IMR-90 (cell line): ENCODE measurements at regions not wholly inside any gene's neighbourhood (a gene's known extent, or its start where the extent isn't known, plus 50 kb on each side); places are given as distances from the start of the nearest gene placed in this dataset.

Source experiments
- ATAC-seq: fragments of 200-7000 bp; cut with Tn5 transposase; 2 replicates; pipeline ENCODE4 v1.9.1; 2020; ENCODE audit warnings: low read depth, mild to moderate bottlenecking, moderate library complexity
- BruUV-seq: library from RNA; stranded (reverse); fragments of 400-500 nt; replicated peaks from 2 replicates; lab custom pipeline; 2021; lab: Mats Ljungman, UMichigan
- CTCF ChIA-PET: fragments of 300-600 bp; formaldehyde crosslinking; extraction: SDS; loops from one replicate; lab custom pipeline; 2021; ENCODE audit warnings: antibody characterized with exemption; lab: Yijun Ruan, JAX
- POLR2A ChIA-PET: fragments of 300-600 bp; sonication (Branson Sonifier 250); formaldehyde crosslinking; loops from one replicate; lab custom pipeline; 2022; ENCODE audit warnings: antibody characterized with exemption; ENCODE audit not compliant: unreplicated experiment; lab: Charles Lee
- DNase-seq: peaks from one replicate; pipeline ENCODE4 v3.0.0; 2013
- H2AFZ ChIP-seq: replicated peaks from 2 replicates; pipeline ENCODE3; 2013; ENCODE audit warnings: low read length, mild to moderate bottlenecking; ENCODE audit not compliant: poor library complexity
- H2AK5ac ChIP-seq: 2 replicates; pipeline ENCODE4 v1.6.1; 2013; ENCODE audit warnings: low read depth, low read length, inconsistent platforms
- H2AK9ac ChIP-seq: replicated peaks from 2 replicates; pipeline ENCODE3; 2013; ENCODE audit warnings: mild to moderate bottlenecking, low read depth, low read length, moderate library complexity; ENCODE audit not compliant: poor library complexity
- H2BK120ac ChIP-seq: 2 replicates; pipeline ENCODE4 v1.6.1; 2013; ENCODE audit warnings: low read depth, low read length, inconsistent platforms
- H2BK15ac ChIP-seq: 3 replicates; pipeline ENCODE4 v1.6.1; 2013; ENCODE audit warnings: low read depth, low read length, inconsistent platforms
- H2BK20ac ChIP-seq: 2 replicates; pipeline ENCODE4 v1.6.1; 2013; ENCODE audit warnings: low read depth, mild to moderate bottlenecking, inconsistent platforms, low read length, moderate library complexity
- H2BK5ac ChIP-seq: 2 replicates; pipeline ENCODE4 v1.6.1; 2013; ENCODE audit warnings: mild to moderate bottlenecking, low read depth, low read length, inconsistent platforms; ENCODE audit not compliant: poor library complexity, severe bottlenecking
- H3K14ac ChIP-seq: replicated peaks from 2 replicates; pipeline ENCODE4 v1.6.1; 2013; ENCODE audit warnings: low read depth, low read length, inconsistent platforms
- H3K18ac ChIP-seq: 2 replicates; pipeline ENCODE4 v1.6.1; 2013; ENCODE audit warnings: low read depth, low read length, control low read depth
- H3K23ac ChIP-seq: 2 replicates; pipeline ENCODE4 v1.6.1; 2013; ENCODE audit warnings: low read depth, low read length, inconsistent platforms
- H3K27ac ChIP-seq: 2 replicates; pipeline ENCODE4 v1.5.1; 2013; ENCODE audit warnings: mild to moderate bottlenecking, control low read depth, low read length; ENCODE audit not compliant: insufficient read depth
- H3K27me3 ChIP-seq: 2 replicates; pipeline ENCODE4 v1.6.1; 2013; ENCODE audit warnings: low read length; ENCODE audit not compliant: control insufficient read depth, insufficient read depth
- H3K36me3 ChIP-seq: 2 replicates; pipeline ENCODE4 v1.6.1; 2013; ENCODE audit warnings: low read length, mixed read lengths; ENCODE audit not compliant: control insufficient read depth, insufficient read depth
- H3K4ac ChIP-seq: 2 replicates; pipeline ENCODE4 v1.6.1; 2013; ENCODE audit warnings: low read depth, low read length, inconsistent platforms
- H3K4me1 ChIP-seq: 2 replicates; pipeline ENCODE4 v1.6.1; 2013; ENCODE audit warnings: low read length, mixed read lengths; ENCODE audit not compliant: control insufficient read depth, insufficient read depth
- H3K4me2 ChIP-seq: 2 replicates; pipeline ENCODE4 v1.6.1; 2013; ENCODE audit warnings: low read depth, mild to moderate bottlenecking, control low read depth, low read length, moderate library complexity
- H3K4me3 ChIP-seq: 2 replicates; pipeline ENCODE4 v1.5.1; 2013; ENCODE audit warnings: low read depth, mild to moderate bottlenecking, control low read depth, low read length, moderate library complexity; ENCODE audit not compliant: insufficient read depth
- H3K56ac ChIP-seq: 2 replicates; pipeline ENCODE4 v1.6.1; 2013; ENCODE audit warnings: low read length, inconsistent platforms; ENCODE audit not compliant: insufficient read depth; ENCODE audit errors: extremely low read depth
- H3K79me1 ChIP-seq, 2 experiments: 2 replicates each; pipeline ENCODE4 v1.6.1; 2013; ENCODE audit warnings: low read length in 2 of 2, inconsistent platforms in 1 of 2, low read depth in 1 of 2
- H3K9ac ChIP-seq: 2 replicates; pipeline ENCODE4 v1.6.1; 2013; ENCODE audit warnings: low read depth, low read length, control low read depth
- H3K9me1 ChIP-seq: 2 replicates; pipeline ENCODE4 v1.6.1; 2013; ENCODE audit warnings: low read length, inconsistent platforms; ENCODE audit not compliant: insufficient read depth
- H3K9me3 ChIP-seq: 2 replicates; pipeline ENCODE4 v1.6.1; 2013; ENCODE audit warnings: low read length; ENCODE audit not compliant: control insufficient read depth, insufficient read depth
- H4K20me1 ChIP-seq: 2 replicates; pipeline ENCODE4 v1.6.1; 2013; ENCODE audit warnings: low read length, inconsistent platforms; ENCODE audit not compliant: insufficient read depth
- H4K5ac ChIP-seq: 2 replicates; pipeline ENCODE4 v1.6.1; 2013; ENCODE audit warnings: mild to moderate bottlenecking, low read depth, low read length, control low read depth
- H4K8ac ChIP-seq, 2 experiments: 2 replicates each; pipeline ENCODE4 v1.6.1; 2013; ENCODE audit warnings: low read depth in 2 of 2, low read length in 2 of 2, control low read depth in 1 of 2, inconsistent platforms in 1 of 2
- H4K91ac ChIP-seq: 2 replicates; pipeline ENCODE4 v1.6.1; 2013; ENCODE audit warnings: low read depth, low read length, inconsistent platforms; ENCODE audit not compliant: insufficient read depth
- BHLHE40 ChIP-seq: fragments of 150-350 bp; IDR thresholded peaks from 2 replicates; pipeline ENCODE4 v1.6.1; 2016; ENCODE audit warnings: mild to moderate bottlenecking, low read depth, low read length
- CEBPB ChIP-seq: IDR thresholded peaks from 2 replicates; pipeline ENCODE4 v1.6.1; 2012; ENCODE audit warnings: low read depth, low read length, improper control_type of control experiment
- CHD1 ChIP-seq: IDR thresholded peaks from 2 replicates; pipeline ENCODE4 v1.6.1; 2012; ENCODE audit warnings: low read depth, low read length, improper control_type of control experiment
- MAFK ChIP-seq: IDR thresholded peaks from 2 replicates; pipeline ENCODE4 v1.6.1; 2012; ENCODE audit warnings: low read depth, low read length, improper control_type of control experiment
- MAZ ChIP-seq: IDR thresholded peaks from 2 replicates; pipeline ENCODE4 v1.6.1; 2012; ENCODE audit warnings: low read depth, mild to moderate bottlenecking, low read length, improper control_type of control experiment, moderate library complexity, borderline replicate concordance
- NFE2L2 ChIP-seq: fragments of 150-350 bp; IDR thresholded peaks from 2 replicates; pipeline ENCODE4 v1.6.1; 2016; ENCODE audit warnings: low read depth, mild to moderate bottlenecking, low read length
- POLR2A ChIP-seq: IDR thresholded peaks from 2 replicates; pipeline ENCODE4 v1.6.1; 2012; ENCODE audit warnings: mild to moderate bottlenecking, low read depth, low read length
- RAD21 ChIP-seq: IDR thresholded peaks from 2 replicates; pipeline ENCODE4 v1.6.1; 2012; ENCODE audit warnings: low read length, improper control_type of control experiment
- RCOR1 ChIP-seq: IDR thresholded peaks from 2 replicates; pipeline ENCODE4 v1.6.1; 2012; ENCODE audit warnings: mild to moderate bottlenecking, low read length, improper control_type of control experiment; ENCODE audit not compliant: insufficient replicate concordance
- RFX5 ChIP-seq: IDR thresholded peaks from 2 replicates; pipeline ENCODE4 v1.8.0; 2012; ENCODE audit warnings: low read depth, mild to moderate bottlenecking, low read length, moderate library complexity
- SMC3 ChIP-seq: fragments of 150-350 bp; IDR thresholded peaks from 2 replicates; pipeline ENCODE4 v1.6.1; 2016; ENCODE audit warnings: low read depth, mild to moderate bottlenecking, antibody characterized with exemption, low read length, moderate library complexity
- WGBS, 2 experiments: methylation state at CpG; one replicate each; pipeline versions ENCODE4 v1.1.5 to v1.1.7; 2013; ENCODE audit warnings: missing lambda C conversion rate in 2 of 2; ENCODE audit not compliant: insufficient read length in 1 of 2; ENCODE audit errors: extremely low coverage in 2 of 2; 5-methylcytosine and 5-hydroxymethylcytosine counted together
- dilution Hi-C: fragments of 300-500 bp; cut with HindIII; formaldehyde crosslinking; loops from one replicate; pipeline ENCODE4 v1.14.3; 2018; ENCODE audit warnings: low sequenced_read_pairs; ENCODE audit not compliant: unreplicated experiment
- in situ Hi-C: fragments of 300-500 bp; cut with MboI; formaldehyde crosslinking; loops from 3 replicates; pipeline ENCODE4 v1.14.3; 2019; ENCODE audit warnings: low sequenced_read_pairs, inconsistent platforms, mixed read lengths
- intact Hi-C: fragments of 100-400 bp; cut with micrococcal nuclease; formaldehyde crosslinking; loops from 2 replicates; pipeline ENCODE4 v1.10.0; 2022
- TF ChIP-seq, protein P1 (sequence below): fragments of 150-350 bp; IDR thresholded peaks from 2 replicates; pipeline ENCODE4 v1.6.1; 2016; ENCODE audit warnings: low read depth, mild to moderate bottlenecking, low read length, moderate library complexity, borderline replicate concordance

GRCh38 chr16:9261376-9261775 lies 169.9 kb downstream of the HAPSTR1 start:
- CTCF ChIA-PET, result no interaction called here
- in situ Hi-C loops, result no loop called here
- no peaks in the 10 kb centered on the region for H3K79me1 ChIP-seq

More at GRCh38 chr16:9261376-9261775, 169.9 kb downstream of the HAPSTR1 start:
- dilution Hi-C loops (no loop called here), intact Hi-C loops (no loop called here)
- no peak for ATAC-seq
- no peak for DNase-seq
- Histone ChIP-seq H3K4ac (no peak overlapping the region), H3K56ac (no peak overlapping the region), H2AK5ac (no peak overlapping the region), H2BK5ac (no peak overlapping the region), H4K5ac (no peak overlapping the region), H3K4me3 (no peak overlapping the region), H4K20me1 (no peaks in the 10 kb centered on the region), H2BK20ac (no peak overlapping the region), H2AFZ (no peak overlapping the region), H3K9me3 (no peaks in the 10 kb centered on the region), H2AK9ac (no peak overlapping the region), H3K36me3 (no peaks in the 10 kb centered on the region), H4K91ac (no peak overlapping the region), H4K8ac (no peak overlapping the region), H3K27ac (no peak overlapping the region), H3K23ac (no peak overlapping the region), H3K4me1 (no peaks in the 10 kb centered on the region), H2BK120ac (no peak overlapping the region), H3K27me3 (no peaks in the 10 kb centered on the region), H3K9ac (no peak overlapping the region), H3K4me2 (no peak overlapping the region), H3K14ac (no peak overlapping the region), H3K9me1 (no peaks in the 10 kb centered on the region), H2BK15ac (no peak overlapping the region), H3K18ac (no peak overlapping the region)
- TF ChIP-seq CHD1 (no peak), RCOR1 (no peak), MAFK (no peak), NFE2L2 (no peak), RFX5 (no peak), RAD21 (no peak), BHLHE40 (no peak), SMC3 (no peak), CEBPB (no peak), MAZ (no peak), POLR2A (no peak)
- TF ChIP-seq, protein P1, sequence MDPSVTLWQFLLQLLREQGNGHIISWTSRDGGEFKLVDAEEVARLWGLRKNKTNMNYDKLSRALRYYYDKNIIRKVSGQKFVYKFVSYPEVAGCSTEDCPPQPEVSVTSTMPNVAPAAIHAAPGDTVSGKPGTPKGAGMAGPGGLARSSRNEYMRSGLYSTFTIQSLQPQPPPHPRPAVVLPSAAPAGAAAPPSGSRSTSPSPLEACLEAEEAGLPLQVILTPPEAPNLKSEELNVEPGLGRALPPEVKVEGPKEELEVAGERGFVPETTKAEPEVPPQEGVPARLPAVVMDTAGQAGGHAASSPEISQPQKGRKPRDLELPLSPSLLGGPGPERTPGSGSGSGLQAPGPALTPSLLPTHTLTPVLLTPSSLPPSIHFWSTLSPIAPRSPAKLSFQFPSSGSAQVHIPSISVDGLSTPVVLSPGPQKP, result no peak
- POLR2A ChIA-PET, result no interaction called here
- BruUV-seq, result no TSS peak
- no CpG with 5 or more reads among the region's 5 CpGs for WGBS, 2 experiments
